Smooth muscle cell (in vitro differentiated cells): ENCODE measurements at regions not wholly inside any gene's neighbourhood (a gene's known extent, or its start where the extent isn't known, plus 50 kb on each side); places are given as distances from the start of the nearest gene placed in this dataset. TPM values are rescaled to one million over a fixed set of nuclear protein-coding genes. Genes with fewer than 3 reads are reported as not detected.

Source experiments
- small RNA-seq: library from RNA; depleted of rRNA; stranded (forward); fragments of <200 nt; gene quantifications from one replicate; pipeline ENCODE3, GENCODE V24; 2014

Small RNAs in the stretch of these regions (small RNA-seq; reads per million reads assigned to genes)
- not detected for gene RNU1-33P
